CD4-positive, alpha-beta T cell treated with Interferon alpha-2 for 1 hour (primary cell): ENCODE measurements at regions not wholly inside any gene's neighbourhood (a gene's known extent, or its start where the extent isn't known, plus 50 kb on each side); places are given as distances from the start of the nearest gene placed in this dataset.
"Not testable (repeated sequence)": the region's sequence is repeated elsewhere in the genome, so short reads cannot be mapped to it uniquely, and the experiment has no call there.

Experiments
- DNase-seq, 2 donors: peaks; one replicate each; pipeline ENCODE4 v3.0.0-alpha.2; 2020 to 2022

DNA sequence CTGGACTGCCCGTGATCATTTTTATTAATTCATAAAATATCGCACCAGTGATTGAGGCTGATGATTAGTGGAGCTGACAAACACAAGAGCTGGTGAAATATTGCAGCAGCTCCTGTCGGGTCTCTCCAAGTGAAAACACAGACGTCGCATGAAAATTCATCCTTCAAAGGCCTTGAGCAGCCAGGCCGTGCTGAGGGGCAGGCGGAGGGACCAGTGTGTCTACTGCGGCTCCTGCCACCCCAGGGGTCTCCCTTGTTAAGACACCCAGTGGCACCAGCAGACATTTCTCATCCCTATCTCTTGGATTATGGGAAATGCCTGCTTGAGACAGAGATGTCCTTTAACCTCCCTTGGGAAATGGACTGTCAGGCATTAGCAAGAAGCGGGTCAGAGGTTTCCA, 289.4 kb upstream of the TLE3 start:
- no peak for DNase-seq

DNA sequence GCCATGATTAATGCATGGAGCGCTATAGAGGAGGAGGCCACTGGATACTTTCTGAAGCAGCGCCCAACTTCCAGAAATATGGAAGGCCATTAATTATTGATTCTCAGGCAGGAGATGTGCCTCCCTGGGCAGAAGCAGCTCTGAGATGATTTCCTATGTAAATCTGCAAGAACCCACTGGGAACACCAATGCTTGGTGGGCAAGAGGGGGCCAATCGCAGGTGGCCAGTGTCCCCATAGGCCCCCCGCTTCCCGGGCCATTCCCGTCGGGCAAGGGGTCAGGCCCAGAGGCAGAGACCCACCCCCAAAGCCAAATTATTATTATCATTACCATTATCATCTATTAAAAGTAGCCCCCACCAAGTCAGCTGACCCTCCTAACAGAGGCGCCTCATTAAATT, 288.0 kb upstream of the TLE3 start:
- no peak for DNase-seq

DNA sequence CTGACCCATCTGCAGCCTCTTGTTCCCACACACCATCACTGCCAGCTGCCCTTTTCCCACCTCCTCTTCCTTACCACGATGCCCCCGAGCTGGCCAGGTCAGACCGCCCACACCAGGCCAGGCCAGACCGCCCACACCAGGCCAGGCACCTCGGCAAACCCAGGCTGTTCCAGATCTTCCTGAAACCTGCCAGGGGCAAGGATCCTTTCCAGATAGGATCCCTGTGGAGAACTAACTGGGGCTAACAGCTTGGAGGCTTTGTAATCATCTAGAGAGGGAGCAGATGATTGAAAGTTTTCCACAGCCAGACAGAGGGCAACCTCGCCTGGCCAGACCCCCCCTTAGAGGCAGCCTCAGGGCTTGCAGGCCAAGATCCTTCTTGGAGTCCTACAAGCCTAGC, 287.3 kb upstream of the TLE3 start:
- no peak for DNase-seq

GRCh38 chr15:70383856-70384255, 286.1 kb upstream of the TLE3 start:
- DNase-seq, result no peak

DNA sequence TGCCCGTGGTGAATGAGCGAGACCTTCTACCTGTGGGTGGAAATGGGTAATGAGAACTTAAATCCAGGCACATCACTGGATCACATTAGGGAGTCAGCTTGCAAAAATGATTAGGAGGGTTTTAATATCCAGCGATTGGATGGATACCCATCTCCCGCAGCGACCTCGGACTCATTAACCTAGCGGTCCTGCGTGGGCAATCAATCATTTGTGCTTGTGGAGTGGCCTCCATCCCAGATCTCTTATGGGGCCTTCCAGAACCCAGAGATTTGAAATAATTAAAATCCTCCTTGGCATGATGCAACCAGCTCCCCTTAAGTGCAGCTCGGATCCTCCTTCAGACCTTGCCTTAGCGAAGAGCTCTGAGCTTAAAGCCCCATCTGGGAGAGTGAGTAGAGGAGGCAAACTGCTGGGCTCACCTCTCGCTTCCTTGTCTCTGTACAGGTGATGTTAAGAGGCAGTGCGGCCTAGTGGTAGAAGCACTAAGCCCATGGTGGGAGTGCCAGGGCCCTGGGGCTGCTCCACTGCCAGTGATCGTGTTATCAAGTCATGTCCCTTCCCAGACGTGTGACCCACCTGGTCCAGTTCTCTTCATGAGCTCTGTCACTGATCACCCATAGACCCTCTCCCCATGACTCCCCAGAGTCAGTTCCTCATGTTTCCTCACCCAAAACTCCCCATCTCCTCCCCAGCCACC, 285.2 kb upstream of the TLE3 start:
- DNase-seq, result no peak

- DNase-seq, result no peak
These were observed 284.5 kb upstream of the TLE3 start for GRCh38 chr15:70382009-70382749.

GRCh38 chr15:70379938-70380883, 282.5 kb upstream of the TLE3 start:
- no peak for DNase-seq

DNA sequence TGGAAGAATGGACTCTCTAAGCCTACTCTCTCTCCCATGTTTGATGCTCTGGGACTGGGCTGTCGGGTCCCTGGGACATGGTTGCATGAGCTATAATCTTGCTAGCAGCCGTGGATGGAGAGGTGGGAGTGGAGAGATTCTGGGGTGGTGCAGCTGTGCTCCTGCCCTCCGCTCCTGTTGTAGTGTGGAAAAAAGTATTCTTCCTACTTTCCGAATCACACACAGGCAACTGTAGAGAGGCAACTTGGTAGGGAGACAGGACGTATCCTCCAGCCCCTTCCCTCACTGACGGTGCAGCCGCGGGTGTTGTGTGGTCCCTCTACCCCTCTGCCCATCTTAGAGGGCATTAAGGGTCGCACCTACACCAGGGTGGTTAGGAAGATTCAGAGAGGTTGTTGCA, 281.4 kb upstream of the TLE3 start:
- no peak for DNase-seq

DNA sequence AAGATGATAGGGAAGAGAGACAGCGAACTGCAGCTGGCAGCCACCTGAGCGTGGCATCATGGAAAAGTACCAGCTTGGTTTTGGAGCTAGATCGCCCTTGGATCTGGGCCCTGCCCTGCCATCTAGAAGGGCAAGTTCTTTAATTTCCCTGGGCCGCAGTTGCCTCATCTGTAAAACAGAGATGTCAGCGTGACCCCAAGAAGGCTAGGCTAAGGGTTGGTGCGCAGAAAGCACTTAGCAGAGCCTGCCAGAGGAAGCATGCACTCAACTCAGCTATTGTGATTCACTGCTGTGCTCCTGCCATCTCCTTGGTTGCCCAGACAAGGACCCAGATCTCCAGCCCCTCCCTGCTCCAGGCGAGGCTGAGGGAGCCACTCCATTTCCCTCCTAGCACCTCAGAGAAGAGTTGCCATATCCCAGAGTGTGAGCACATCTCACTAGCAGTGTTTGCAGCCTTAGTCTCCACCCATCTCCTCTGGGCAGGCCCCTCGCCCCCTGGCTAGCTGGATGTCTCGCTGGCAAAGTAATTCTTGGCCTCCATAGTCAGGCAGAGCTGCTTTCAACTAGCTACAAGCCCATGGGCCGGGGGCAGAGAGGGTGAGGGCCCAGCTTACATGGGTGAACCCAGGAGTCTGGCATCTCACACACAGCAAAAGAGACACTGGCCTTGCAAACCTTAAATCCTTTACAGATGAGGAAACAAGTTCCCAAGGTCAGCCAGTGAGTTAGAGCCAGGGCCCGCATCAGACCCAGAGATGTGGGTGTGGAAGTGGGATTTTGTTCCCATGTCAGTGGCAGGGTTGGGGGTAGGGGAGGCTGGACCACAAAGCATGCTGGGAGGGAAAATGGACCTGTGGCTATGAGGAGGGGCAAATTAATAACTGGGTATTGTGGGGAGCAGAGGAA, 280.7 kb upstream of the TLE3 start:
- DNase-seq, result no peak

DNA sequence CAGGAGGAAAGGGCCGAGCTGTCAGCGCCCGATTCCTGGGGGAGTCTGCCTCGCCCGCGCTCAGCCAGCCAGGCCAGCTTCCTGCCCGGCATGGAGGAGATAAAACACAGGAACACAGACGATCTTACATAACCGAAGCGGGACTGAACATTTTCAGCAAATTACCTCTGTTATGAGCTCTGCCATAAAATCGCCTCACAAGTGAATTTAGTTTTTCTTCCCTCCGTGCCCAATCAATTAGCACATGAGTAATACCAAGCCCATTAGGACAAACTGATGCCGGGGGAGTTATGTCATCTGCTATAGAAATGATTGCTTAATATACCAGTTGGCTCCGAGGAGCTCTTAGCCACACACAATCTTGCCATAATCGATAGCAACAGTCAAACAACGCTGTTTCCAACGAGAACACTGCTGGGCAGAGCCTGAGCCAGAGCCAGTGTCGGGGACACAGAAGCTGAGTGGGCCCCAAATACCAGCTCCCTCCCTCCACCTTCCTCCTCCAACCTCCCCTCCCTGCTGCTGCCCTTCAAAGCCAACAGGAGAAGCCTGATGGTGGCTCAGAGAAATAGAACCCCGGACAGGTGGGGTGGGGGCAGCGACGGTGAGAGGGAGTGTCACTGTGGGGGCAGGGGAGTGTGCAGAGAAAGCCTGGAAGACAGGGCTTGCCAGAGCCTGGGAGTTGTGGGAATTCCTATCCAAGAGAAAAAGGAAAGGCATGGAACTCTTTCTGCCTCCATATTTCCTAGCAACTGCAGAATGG, 279.4 kb upstream of the TLE3 start:
- DNase-seq, result no peak

DNA sequence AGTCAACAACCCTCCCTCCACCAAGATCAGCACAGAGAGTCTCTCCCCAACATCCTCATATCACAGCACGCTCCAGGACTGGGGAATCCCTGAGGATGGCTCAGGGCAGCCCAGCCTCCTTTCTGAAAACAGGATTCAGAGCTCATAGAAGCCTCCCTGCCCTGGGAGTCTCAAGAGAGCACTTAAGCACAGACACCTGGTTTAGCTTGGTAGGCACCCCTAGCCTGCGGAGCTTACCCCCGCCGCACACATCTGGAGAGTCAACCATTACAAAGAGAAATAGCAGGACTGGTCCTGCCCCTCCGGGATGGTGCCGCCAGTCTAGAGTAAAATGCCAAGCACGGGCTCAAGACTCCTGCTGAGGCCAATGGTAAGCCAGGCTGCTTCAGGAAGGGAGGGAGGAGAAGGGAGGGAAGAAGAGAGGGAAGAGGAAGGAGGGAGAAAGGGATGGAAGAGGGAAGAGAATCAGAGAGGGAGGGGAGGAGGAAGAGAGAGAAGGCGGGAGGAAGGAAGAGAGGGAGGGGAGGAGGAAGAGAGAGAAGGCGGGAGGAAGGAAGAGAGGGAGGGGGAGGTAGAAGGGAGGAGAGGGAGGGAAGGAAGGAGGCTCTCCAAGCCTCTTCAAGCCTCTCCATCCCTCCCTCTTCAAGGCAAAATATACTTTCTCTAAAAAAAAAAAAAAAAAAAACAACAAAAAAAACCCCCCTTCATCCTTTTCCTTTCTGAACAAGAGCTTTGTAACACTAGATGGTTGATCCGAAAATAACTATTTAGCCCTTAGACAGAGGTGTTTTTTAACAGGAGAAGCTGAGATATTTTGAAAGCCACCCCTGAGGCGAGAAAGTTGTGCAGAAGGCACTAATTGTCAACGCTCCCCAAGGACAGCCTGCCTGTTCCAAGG, 278.6 kb upstream of the TLE3 start:
- DNase-seq, result no peak

- DNase-seq, result no peak
These were observed 277.9 kb upstream of the TLE3 start for GRCh38 chr15:70375586-70375985.

GRCh38 chr15:70375006-70375431, 277.3 kb upstream of the TLE3 start:
- no peak for DNase-seq

DNA sequence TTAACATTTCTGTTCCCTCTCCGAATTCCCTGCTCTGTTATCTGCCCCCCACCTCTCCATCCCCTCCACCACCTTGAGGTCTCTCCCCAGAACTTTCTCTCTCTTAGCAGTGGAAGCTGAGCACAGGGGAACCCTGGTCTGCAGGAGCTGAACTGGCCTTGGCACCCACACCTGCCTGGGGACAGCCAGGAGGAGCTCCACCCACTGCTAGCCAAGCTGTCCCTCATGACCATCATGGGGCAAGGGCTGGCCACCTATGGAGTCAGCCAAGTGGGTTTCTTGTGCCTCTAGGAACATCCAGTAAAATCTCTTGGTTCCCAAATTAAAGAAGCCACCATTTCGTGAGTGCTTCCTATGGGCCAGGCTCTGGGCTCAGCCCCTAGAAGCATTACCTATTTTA, 276.4 kb upstream of the TLE3 start:
- no peak for DNase-seq

DNA sequence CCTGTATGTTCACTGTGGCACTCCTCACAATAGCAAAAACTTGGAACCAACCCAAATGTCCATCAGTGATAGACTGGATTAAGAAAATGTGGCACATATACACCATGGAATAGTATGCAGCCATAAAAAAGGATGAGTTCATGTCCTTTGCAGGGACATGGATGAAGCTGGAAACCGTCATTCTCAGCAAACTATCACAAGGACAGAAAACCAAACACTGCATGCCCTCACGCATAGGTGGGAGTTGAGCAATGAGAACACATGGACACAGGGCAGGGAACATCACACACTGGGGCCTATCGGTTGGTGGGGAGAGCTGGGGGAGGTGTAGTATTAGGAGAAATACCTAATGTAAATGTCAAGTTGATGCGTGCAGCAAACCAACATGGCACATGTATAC, 275.7 kb upstream of the TLE3 start:
- DNase-seq, result not testable (repeated sequence)

DNA sequence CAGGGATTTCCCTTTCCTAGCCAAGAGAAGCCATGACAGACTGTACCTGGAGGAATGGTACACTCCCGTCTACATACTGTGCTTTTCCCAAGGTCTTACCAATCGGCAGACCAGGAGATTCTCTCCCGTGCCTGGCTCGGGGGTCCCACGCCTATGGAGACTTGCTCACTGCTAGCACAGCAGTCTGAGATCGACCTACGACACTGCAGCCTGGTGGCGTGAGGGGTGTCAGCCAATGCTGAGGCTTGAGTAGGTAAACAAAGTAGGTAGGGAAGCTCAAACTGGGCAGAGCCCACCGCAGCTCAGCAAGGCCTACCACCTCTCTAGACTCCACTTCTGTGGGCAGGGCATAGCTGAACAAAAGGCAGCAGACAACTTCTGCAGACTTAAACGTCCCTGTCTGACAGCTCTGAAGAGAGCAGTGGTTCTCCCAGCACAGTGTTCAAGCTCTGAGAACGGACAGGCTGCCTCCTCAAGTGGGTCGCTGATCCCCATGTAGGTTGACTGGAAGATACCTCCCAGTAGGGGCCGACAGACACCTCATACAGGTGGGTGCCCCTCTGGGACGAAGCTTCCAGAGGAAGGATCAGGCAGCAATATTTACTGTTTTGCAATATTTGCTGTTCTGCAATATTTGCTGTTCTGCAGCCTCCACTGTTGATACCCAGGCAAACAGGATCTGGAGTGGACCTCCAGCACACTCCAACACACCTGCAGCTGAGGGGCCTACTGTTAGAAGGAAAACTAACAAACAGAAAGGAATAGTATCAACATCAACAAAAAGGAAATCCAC, 270.4 kb upstream of the TLE3 start:
- DNase-seq, result not testable (repeated sequence)

DNA sequence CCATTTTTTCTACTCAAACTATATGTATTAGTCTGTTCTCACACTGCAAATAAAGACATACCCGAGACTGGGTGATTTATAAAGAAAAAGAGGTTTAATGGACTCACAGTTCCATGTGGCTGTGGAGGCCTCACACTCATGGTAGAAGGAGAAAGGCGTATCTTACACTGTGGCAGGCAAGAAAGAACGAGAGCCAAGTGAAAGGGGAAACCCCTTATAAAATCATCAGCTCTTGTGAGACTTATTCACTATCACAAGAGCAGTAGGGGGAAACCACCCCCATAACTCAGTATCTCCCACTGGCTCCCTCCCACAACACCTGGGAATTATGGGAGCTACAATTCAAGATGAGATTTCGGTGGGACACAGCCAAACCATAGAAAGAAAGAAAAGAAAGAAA, 266.3 kb upstream of the TLE3 start:
- DNase-seq, result not testable (repeated sequence)

- DNase-seq, result no peak
These were observed 265.2 kb upstream of the TLE3 start for GRCh38 chr15:70362886-70363285.

GRCh38 chr15:70362350-70362749, 264.6 kb upstream of the TLE3 start:
- no peak for DNase-seq

DNA sequence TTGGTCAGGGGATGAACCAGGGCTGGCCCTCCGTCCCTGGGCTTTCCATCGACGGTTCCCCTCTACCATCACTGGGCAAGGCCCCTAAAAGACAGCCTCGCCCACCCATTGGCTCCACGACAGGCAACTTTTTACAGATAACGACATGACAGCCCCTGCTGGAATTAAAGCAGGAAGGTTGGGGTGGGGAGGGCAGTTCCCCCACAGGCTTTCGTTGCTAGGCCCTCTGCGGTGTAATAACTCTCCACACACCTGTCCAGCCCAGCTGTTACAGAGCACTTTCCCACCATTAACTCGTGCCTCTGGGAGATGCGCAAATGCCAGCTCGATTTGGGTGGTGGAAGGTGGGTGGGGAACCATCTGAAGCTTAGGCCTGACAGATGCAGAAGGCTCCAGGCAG, 264.2 kb upstream of the TLE3 start:
- DNase-seq, result no peak
